IPS-NIHi7 (cell line): ENCODE measurements at regions not wholly inside any gene's neighbourhood (a gene's known extent, or its start where the extent isn't known, plus 50 kb on each side); places are given as distances from the start of the nearest gene placed in this dataset.
"Not testable (repeated sequence)": the region's sequence is repeated elsewhere in the genome, so short reads cannot be mapped to it uniquely, and the experiment has no call there.

Experiments used
- DNase-seq: peaks from one replicate; pipeline ENCODE4 v3.0.0; 2012; ENCODE audit warnings: mixed read lengths; ENCODE audit errors: extremely low spot score

GRCh38 chr12:131378176-131378842 is 332.6 kb upstream of the SFSWAP start:
- DNase-seq: no peak

GRCh38 chr12:131378861-131379665 is 331.8 kb upstream of the SFSWAP start:
- DNase-seq: no peak

GRCh38 chr12:131379738-131380137 is 331.2 kb upstream of the SFSWAP start:
- DNase-seq: no peak

- DNase-seq: no peak
These were observed 330.5 kb upstream of the SFSWAP start for GRCh38 chr12:131380220-131380964.

- DNase-seq: no peak
These were observed 329.8 kb upstream of the SFSWAP start for GRCh38 chr12:131380965-131381705.

- no peak for DNase-seq
These were observed 329.0 kb upstream of the SFSWAP start for GRCh38 chr12:131381716-131382430.

- DNase-seq: no peak
These were observed 327.6 kb upstream of the SFSWAP start for GRCh38 chr12:131383291-131383690.

DNA sequence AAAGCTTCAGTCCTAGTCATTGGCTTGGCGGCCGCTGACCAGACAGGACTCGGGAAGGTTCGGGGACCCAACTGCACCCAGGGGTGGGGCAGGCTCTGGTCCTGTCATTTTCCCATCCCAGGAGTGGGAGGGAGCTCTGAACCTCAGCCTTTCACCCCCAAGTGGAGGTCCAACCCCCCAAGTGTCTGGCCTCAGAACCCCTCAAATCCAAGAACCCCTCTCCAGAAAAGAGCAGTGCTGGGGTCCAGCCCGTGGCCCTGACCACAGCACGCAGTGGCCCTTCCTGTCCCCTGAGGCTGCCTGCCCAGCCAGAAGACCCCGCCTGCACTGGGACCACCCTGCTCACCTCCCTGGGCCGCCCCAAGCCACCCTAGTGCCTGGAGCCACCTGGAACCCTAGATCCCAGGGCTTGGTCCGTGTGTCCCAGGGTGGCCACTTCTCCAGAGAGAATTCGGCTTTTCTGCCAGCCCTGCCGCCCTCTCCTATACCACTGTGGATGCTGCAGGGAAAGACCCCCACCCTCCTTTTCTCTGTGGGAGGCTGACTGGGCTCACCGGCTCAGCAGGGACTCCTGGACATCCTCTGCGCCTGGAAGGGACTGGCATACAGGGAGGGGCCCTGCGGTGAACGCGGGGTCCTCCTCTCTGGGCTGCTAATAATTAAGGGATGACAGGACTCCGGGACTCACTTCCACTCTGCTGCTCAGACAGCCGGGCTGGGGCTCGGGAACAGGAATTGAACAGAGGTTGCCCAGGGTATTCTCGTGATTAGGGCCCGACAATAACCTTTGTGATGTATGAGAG is 326.9 kb upstream of the SFSWAP start:
- no peak for DNase-seq

DNA sequence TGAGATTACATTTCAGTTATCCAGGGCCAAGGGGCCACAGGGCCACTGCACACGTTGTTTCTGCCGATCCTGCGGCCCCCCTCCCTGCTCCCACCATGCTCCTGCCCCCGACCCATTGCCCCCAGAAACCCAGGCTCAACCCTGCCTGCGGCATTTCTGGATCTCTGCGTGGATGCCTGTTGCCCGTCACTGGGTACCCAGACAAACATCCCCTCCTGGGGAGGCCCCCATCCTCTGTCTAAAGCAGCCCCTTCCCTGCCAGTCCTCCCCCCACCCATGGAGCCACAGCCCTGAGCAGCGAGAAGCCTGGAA is 326.4 kb upstream of the SFSWAP start:
- no peak for DNase-seq

GRCh38 chr12:131385313-131386166 is 325.4 kb upstream of the SFSWAP start:
- no peak for DNase-seq

- no peak for DNase-seq
These were observed 324.7 kb upstream of the SFSWAP start for GRCh38 chr12:131386167-131386521.

DNA sequence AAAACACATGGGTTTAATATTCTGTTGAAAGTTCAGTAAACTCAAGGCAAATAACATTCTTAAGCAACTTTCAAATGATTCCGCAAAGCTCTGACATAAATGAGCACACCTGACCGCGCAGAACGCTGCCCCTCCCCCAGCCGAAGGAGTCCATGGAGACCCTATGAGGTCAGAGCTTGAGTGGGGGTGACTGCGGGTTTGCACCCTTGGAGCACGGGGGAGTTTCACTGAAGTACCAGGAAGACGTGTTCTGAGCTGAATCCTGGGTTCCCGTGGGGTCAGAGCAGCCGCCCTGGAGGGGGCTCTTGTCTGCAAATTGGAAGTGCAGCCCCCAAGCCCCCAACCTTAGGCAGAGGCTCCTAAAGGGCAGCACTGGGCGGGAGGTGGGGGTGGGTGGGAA is 324.1 kb upstream of the SFSWAP start:
- DNase-seq: no peak

- no peak for DNase-seq
These were observed 323.4 kb upstream of the SFSWAP start for GRCh38 chr12:131387281-131388163.

DNA sequence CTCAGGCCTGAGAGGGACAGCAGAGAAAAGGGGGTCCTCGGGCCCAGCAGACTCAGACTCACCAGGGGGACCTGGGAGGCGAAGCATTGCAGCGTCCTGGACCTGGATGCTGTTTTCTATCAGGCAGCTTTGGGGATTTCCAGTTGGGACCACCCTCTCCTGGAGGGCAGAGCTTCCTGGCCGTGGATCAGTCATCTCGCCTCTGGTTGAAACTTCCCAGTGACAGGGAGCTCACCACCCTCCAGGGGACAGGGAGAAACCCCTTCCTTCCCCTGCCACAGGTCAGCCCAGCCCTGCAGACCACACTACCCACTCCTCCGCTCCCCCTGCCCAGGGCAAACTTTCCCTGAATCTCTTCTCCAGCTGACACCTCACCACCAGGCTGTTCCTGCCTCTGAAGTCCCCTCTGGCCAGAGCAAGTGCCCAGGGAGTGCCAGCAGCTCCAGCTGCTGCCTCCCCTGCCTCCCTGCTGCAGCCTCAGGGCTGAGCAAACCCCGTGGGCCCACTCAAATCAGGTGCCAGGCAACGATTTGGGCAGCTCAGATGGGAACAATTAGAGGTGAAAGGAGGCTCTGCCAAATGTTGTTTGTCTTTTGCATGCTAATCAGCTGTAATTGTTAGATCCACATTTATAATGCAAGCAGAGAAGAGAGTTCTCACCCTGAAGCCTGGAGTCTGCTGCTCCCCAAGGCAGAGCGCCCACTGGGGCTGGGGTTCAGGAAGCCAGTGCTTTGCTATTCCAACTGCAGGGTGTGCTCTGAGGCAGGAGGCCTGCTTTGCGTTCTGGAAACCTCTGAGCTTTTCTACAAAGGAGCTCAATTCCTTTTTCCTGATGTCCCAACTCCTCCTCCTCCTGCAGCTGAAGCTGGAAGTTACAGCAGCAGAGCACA is 322.5 kb upstream of the SFSWAP start:
- DNase-seq: not testable (repeated sequence)

DNA sequence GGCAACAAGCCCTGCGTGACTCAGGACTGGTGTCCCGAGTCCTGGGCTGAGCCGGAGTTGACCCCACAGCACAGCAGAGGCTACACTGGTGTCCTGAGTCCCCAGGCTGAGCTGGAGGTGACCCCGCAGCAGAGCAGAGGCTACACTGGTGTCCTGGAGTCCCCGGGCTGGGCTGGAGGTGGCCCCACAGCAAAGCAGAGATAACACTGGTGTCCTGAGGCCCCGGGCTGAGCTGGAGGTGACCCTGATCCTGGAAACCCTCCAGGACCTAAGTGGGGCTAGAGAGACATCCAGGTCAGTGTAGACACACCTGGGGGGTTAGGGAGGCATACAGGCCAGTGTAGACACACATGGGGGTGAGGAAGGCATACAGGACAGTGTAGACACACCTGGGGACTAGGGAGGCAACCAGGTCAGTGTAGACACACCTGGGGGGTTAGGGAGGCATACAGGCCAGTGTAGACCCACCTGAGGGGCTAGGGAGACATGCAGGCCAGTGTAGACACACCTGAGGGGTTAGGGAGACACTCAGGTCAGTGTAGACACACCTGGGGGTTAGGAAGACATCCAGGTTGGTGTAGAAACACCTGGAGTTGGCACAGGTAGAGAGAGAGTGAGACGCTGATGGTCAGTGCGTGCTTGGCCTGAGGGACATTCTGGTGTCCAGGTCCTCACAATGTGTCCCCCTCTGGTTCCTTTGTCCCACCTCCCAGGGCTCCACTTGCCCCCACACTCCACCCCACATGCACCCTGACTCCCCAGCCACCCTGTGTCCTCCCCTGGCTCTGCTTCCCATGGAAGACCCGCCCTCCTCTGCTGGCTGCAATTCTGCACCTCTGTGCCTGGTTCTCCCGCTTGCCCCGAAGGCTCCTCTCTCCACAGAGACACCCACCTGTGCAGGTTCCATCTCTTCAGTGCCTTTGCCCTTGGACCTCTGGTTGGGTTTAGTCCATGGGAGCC is 321.6 kb upstream of the SFSWAP start:
- DNase-seq: no peak
